ENCODE measurements at regions not wholly inside any gene's neighbourhood (a gene's known extent, or its start where the extent isn't known, plus 50 kb on each side); places are given as distances from the start of the nearest gene placed in this dataset.
"Not testable (repeated sequence)": the region's sequence is repeated elsewhere in the genome, so short reads cannot be mapped to it uniquely, and the experiment has no call there.

DNA sequence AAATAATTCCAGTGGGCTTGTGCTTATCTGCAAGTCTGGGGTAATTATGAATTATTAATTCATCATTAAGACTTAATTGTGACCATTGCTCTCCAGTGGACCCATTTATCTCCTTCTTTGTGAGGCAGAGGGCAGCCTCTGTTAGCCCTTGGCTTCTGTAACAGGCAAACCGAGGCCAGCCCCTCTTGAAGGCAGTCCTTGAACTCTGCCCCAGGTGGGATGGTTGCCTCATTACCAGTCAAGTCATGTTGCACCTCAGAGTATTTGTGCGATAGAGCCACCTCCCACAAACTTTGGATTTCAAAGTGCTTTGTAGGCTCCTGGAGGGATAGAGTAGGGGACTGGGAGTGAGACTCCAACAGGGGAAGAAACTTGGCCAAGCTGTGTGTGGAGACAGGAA lies 468.0 kb upstream of the ZNG1F start:
- not testable (repeated sequence) for TF ChIP-seq EZH2 (IDR thresholded peaks at IDR 0.05); POLR2AphosphoS5 (IDR thresholded peaks at IDR 0.05; ENCODE audit: borderline replicate concordance, low read depth, low read length); FOXP2 (optimal IDR thresholded peaks at IDR 0.05; ENCODE audit: control extremely low read depth, extremely low read length, insufficient read depth)

Data from SK-N-MC (cell line).